H1 (cell line): ENCODE measurements at regions not wholly inside any gene's neighbourhood (a gene's known extent, or its start where the extent isn't known, plus 50 kb on each side); places are given as distances from the start of the nearest gene placed in this dataset.

ENCODE experiments used
- CTCF ChIA-PET: fragments of 300-600 bp; sonication (Branson Sonifier 250); formaldehyde crosslinking; loops from one replicate; lab custom pipeline; 2021; ENCODE audit not compliant: partially characterized antibody; lab: Charles Lee
- POLR2A ChIA-PET: fragments of 300-600 bp; sonication (Branson Sonifier 250); formaldehyde crosslinking; loops from one replicate; lab custom pipeline; 2021; ENCODE audit warnings: inconsistent platforms; ENCODE audit not compliant: partially characterized antibody; lab: Charles Lee
- DNase-seq, 2 experiments: peaks; one replicate each; pipeline versions ENCODE4 v3.0.0 to v3.0.0-alpha.2; 2010 to 2022; ENCODE audit warnings: low spot score in 2 of 2, low read depth in 1 of 2, mixed read lengths in 1 of 2
- FAIRE-seq: peaks from 2 replicates; lab custom pipeline; 2011; peaks lifted over from hg19 to GRCh38; lab: Jason Lieb, UNC
- H2AFZ ChIP-seq: 2 replicates; pipeline ENCODE4 v1.8.1; 2012; ENCODE audit warnings: low read length, inconsistent platforms
- H2AK5ac ChIP-seq: 2 replicates; pipeline ENCODE4 v1.6.1; 2013; ENCODE audit warnings: low read depth, low read length
- H2BK120ac ChIP-seq: replicated peaks from 2 replicates; pipeline ENCODE3; 2013; ENCODE audit warnings: low read depth, low read length, inconsistent platforms
- H2BK12ac ChIP-seq: 2 replicates; pipeline ENCODE4 v1.6.1; 2013; ENCODE audit warnings: low read depth, low read length
- H2BK15ac ChIP-seq: 2 replicates; pipeline ENCODE4 v1.6.1; 2013; ENCODE audit warnings: low read length
- H2BK20ac ChIP-seq: 2 replicates; pipeline ENCODE4 v1.6.1; 2013; ENCODE audit warnings: low read length
- H2BK5ac ChIP-seq: 2 replicates; pipeline ENCODE4 v1.6.1; 2013; ENCODE audit warnings: low read depth, low read length
- H3K14ac ChIP-seq: 2 replicates; pipeline ENCODE4 v1.6.1; 2013; ENCODE audit warnings: inconsistent platforms; ENCODE audit not compliant: insufficient read length
- H3K18ac ChIP-seq: 2 replicates; pipeline ENCODE4 v1.6.1; 2013; ENCODE audit warnings: low read length; ENCODE audit errors: extremely low read depth
- H3K23ac ChIP-seq: 2 replicates; pipeline ENCODE4 v1.6.1; 2013; ENCODE audit warnings: inconsistent platforms; ENCODE audit not compliant: insufficient read length
- H3K23me2 ChIP-seq: 2 replicates; pipeline ENCODE4 v1.6.1; 2013; ENCODE audit warnings: low read depth, low read length
- H3K27ac ChIP-seq: 2 replicates; pipeline ENCODE4 v1.6.1; 2011; ENCODE audit warnings: low read depth, low read length, inconsistent platforms
- H3K27me3 ChIP-seq, 4 experiments: replicated peaks in 1 of 4; 1 replicate in 1 of 4; 2 replicates in 3 of 4; pipeline versions ENCODE4 v1.6.1 to v1.8.1; 2011 to 2013; ENCODE audit warnings: low read length in 3 of 4, mild to moderate bottlenecking in 3 of 4, inconsistent platforms in 2 of 4, mixed read lengths in 2 of 4, moderate library complexity in 1 of 4; ENCODE audit not compliant: control insufficient read depth in 3 of 4, insufficient read depth in 3 of 4; ENCODE audit errors: extremely low read depth in 1 of 4
- H3K36me3 ChIP-seq, 4 experiments: 2 replicates each; pipeline versions ENCODE4 v1.6.1 to v1.8.1; 2011 to 2013; ENCODE audit warnings: mild to moderate bottlenecking in 4 of 4, low read length in 3 of 4, moderate library complexity in 2 of 4, control low read depth in 1 of 4, inconsistent platforms in 1 of 4; ENCODE audit not compliant: insufficient read depth in 4 of 4, control insufficient read depth in 2 of 4
- H3K4ac ChIP-seq: replicated peaks from 2 replicates; pipeline ENCODE3; 2013; ENCODE audit warnings: low read length, low read depth, mixed read lengths, inconsistent platforms; ENCODE audit not compliant: insufficient read length
- H3K4me1 ChIP-seq, 4 experiments: replicated peaks in 1 of 4; 1 replicate in 1 of 4; 2 replicates in 3 of 4; pipeline versions ENCODE4 v1.6.1 to v1.8.1; 2011 to 2013; ENCODE audit warnings: low read length in 3 of 4, inconsistent platforms in 2 of 4, mixed read lengths in 1 of 4; ENCODE audit not compliant: insufficient read depth in 4 of 4, control insufficient read depth in 3 of 4
- H3K4me2 ChIP-seq, 2 experiments: 2 replicates each; pipeline versions ENCODE4 v1.6.1 to v1.8.1; 2011 to 2013; ENCODE audit warnings: low read depth in 2 of 2, low read length in 2 of 2, control low read depth in 1 of 2, inconsistent platforms in 1 of 2, mild to moderate bottlenecking in 1 of 2; ENCODE audit not compliant: insufficient read depth in 1 of 2
- H3K4me3 ChIP-seq, 4 experiments: fragments of 200-600, 300-600 bp in 1 of 4; sonication (generic), shearing (Covaris generic), sonication (Bioruptor Twin) in 1 of 4; 2 replicates each; pipeline versions ENCODE4 v1.5.1 to v1.8.1; 2011 to 2016; ENCODE audit warnings: low read length in 4 of 4, low read depth in 3 of 4, control low read depth in 2 of 4, inconsistent platforms in 2 of 4, mild to moderate bottlenecking in 2 of 4, mixed read lengths in 1 of 4, moderate library complexity in 1 of 4; ENCODE audit not compliant: insufficient read depth in 2 of 4; ENCODE audit errors: extremely low read depth in 1 of 4
- H3K56ac ChIP-seq: replicated peaks from 2 replicates; pipeline ENCODE3; 2013; ENCODE audit warnings: low read depth, mild to moderate bottlenecking, mixed read lengths, low read length, inconsistent platforms; ENCODE audit not compliant: insufficient read length
- H3K79me1 ChIP-seq: 2 replicates; pipeline ENCODE4 v1.6.1; 2013; ENCODE audit warnings: low read depth, low read length, control low read depth
- H3K79me2 ChIP-seq, 2 experiments: 2 replicates each; pipeline versions ENCODE4 v1.6.1 to v1.8.1; 2012 to 2013; ENCODE audit warnings: low read length in 2 of 2, mild to moderate bottlenecking in 2 of 2, inconsistent platforms in 1 of 2; ENCODE audit not compliant: insufficient read depth in 2 of 2, control insufficient read depth in 1 of 2
- H3K9ac ChIP-seq, 4 experiments: replicated peaks in 1 of 4; 1 replicate in 1 of 4; 2 replicates in 3 of 4; pipeline versions ENCODE4 v1.6.1 to v1.8.1; 2011 to 2013; ENCODE audit warnings: low read depth in 3 of 4, low read length in 3 of 4, control low read depth in 2 of 4, mild to moderate bottlenecking in 2 of 4, moderate library complexity in 2 of 4, inconsistent platforms in 1 of 4; ENCODE audit errors: extremely low read depth in 1 of 4
- H3K9me3 ChIP-seq, 2 experiments: 2 replicates each; pipeline versions ENCODE4 v1.6.1 to v1.8.1; 2012 to 2013; ENCODE audit warnings: mild to moderate bottlenecking in 2 of 2, moderate library complexity in 2 of 2, control low read depth in 1 of 2, inconsistent platforms in 1 of 2, low read depth in 1 of 2, low read length in 1 of 2, mixed read lengths in 1 of 2; ENCODE audit not compliant: insufficient read depth in 2 of 2
- H4K20me1 ChIP-seq, 2 experiments: replicated peaks in 1 of 2; 2 replicates each; pipeline versions ENCODE3 to v1.8.1; 2011 to 2013; ENCODE audit warnings: inconsistent platforms in 2 of 2, low read length in 2 of 2, mild to moderate bottlenecking in 1 of 2; ENCODE audit not compliant: insufficient read depth in 2 of 2, control insufficient read depth in 1 of 2
- H4K5ac ChIP-seq: 2 replicates; pipeline ENCODE4 v1.6.1; 2013; ENCODE audit warnings: low read length, low read depth, mixed read lengths, inconsistent platforms; ENCODE audit not compliant: insufficient read length
- H4K8ac ChIP-seq: 2 replicates; pipeline ENCODE4 v1.8.0; 2013; ENCODE audit warnings: mild to moderate bottlenecking, moderate library complexity, low read length, inconsistent platforms; ENCODE audit not compliant: insufficient read depth; ENCODE audit errors: extremely low read depth
- H4K91ac ChIP-seq: replicated peaks from 2 replicates; pipeline ENCODE3; 2013; ENCODE audit warnings: low read length, mixed read lengths, inconsistent platforms; ENCODE audit not compliant: insufficient read length
- CTCF ChIP-seq, 3 experiments: IDR thresholded peaks; 1 replicate in 2 of 3; 2 replicates in 1 of 3; pipeline versions ENCODE4 v1.5.1 to v1.6.1; 2011; ENCODE audit warnings: low read length in 3 of 3, mild to moderate bottlenecking in 3 of 3, inconsistent platforms in 2 of 3, low read depth in 1 of 3, moderate library complexity in 1 of 3; ENCODE audit not compliant: insufficient read depth in 1 of 3; ENCODE audit errors: control extremely low read depth in 1 of 3
- KDM4A ChIP-seq: IDR thresholded peaks from one replicate; pipeline ENCODE4 v1.7.1; 2012; ENCODE audit warnings: low read depth, mild to moderate bottlenecking, moderate library complexity, low read length, inconsistent platforms; ENCODE audit not compliant: severe bottlenecking
- RAD21 ChIP-seq, 2 experiments: IDR thresholded peaks in 1 of 2; conservative IDR thresholded peaks in 1 of 2; 2 replicates each; pipeline ENCODE4 v1.6.1; 2011; ENCODE audit warnings: low read depth in 2 of 2, low read length in 2 of 2, improper control_type of control experiment in 1 of 2, inconsistent platforms in 1 of 2, mild to moderate bottlenecking in 1 of 2, moderate library complexity in 1 of 2
- TEAD4 ChIP-seq: IDR thresholded peaks from 2 replicates; pipeline ENCODE4 v1.6.1; 2012; ENCODE audit warnings: low read depth, low read length, inconsistent platforms, mixed read lengths
- WGBS, 2 experiments: shearing (Covaris generic) in 1 of 2; methylation state at CpG; one replicate each; pipeline versions ENCODE4 v1.1.6 to v1.1.7; 2013 to 2015; ENCODE audit warnings: low lambda C conversion rate in 2 of 2, mixed read lengths in 2 of 2, inconsistent platforms in 1 of 2, low coverage in 1 of 2, missing lambda C conversion rate in 1 of 2; ENCODE audit not compliant: insufficient replicate concordance in 2 of 2, insufficient coverage in 1 of 2, insufficient read length in 1 of 2; ENCODE audit errors: extremely low coverage in 1 of 2, missing lambda C conversion rate in 1 of 2; 5-methylcytosine and 5-hydroxymethylcytosine counted together

GRCh38 chr3:159586571-159587202 lies 401.9 kb upstream of the IL12A start:
- Histone ChIP-seq H3K18ac (no peak overlapping the region), H3K14ac (no peak overlapping the region), H3K27ac (no peak overlapping the region), H3K4me1 (peaks cover 0 to 6% (median 3%) of the 10 kb centered on the region in 4 experiments; a peak in 3 of 7 replicates), H2BK12ac (no peak overlapping the region), H3K9ac (no peak overlapping the region), H4K91ac (no peak overlapping the region), H4K8ac (no peak overlapping the region), H2AFZ (no peak overlapping the region)
- CTCF ChIA-PET: interaction anchor here (0.6 to 5.9 kb wide), 36 partner anchors 11 to 740 kb away, joined by 3 to 69 read pairs (median 3); no protein-coding TSS in a partner anchor
- WGBS, 2 experiments: 44% methylated on average over 5 of the region's 5 CpGs; no CpG with 5 or more reads in 1 of the 2 experiments
- POLR2A ChIA-PET: no interaction called here
- TF ChIP-seq CTCF (IDR thresholded peaks at IDR 0.05; ENCODE audit: control extremely low read depth in 1 of 3, insufficient read depth in 1 of 3, low read depth in 1 of 3, low read length in 3 of 3) (peak; percentile 71 to 84 (median 81)), KDM4A (no peak), RAD21 (IDR thresholded peaks at IDR 0.05 in 1 of 2, conservative IDR thresholded peaks at IDR 0.05 in 1 of 2; ENCODE audit: low read depth in 2 of 2, low read length in 2 of 2) (peak; percentile 84), TEAD4 (peak; percentile 51)
- TF ChIP-seq, all 59 proteins: peak for 3
- Histone ChIP-seq H2AK5ac (no peak overlapping the region), H4K20me1 (no peaks in the 10 kb centered on the region), H3K56ac (no peak overlapping the region), H3K27me3 (no peaks in the 10 kb centered on the region), H3K4ac (no peak overlapping the region), H4K5ac (no peak overlapping the region), H3K4me3 (no peak overlapping the region), H3K36me3 (no peaks in the 10 kb centered on the region), H2BK120ac (no peak overlapping the region), H3K9me3 (no peaks in the 10 kb centered on the region), H2BK20ac (no peak overlapping the region), H2BK15ac (no peak overlapping the region), H3K79me1 (no peaks in the 10 kb centered on the region), H3K79me2 (no peaks in the 10 kb centered on the region), H2BK5ac (no peak overlapping the region), H3K23me2 (no peaks in the 10 kb centered on the region; the same call in 1 of the 2 replicates), H3K23ac (no peak overlapping the region), H3K4me2 (no peak overlapping the region)
- FAIRE-seq: peak; percentile 95
- peak; percentile 41 to 68 for DNase-seq
